SJCRH30 (cell line): ENCODE measurements at regions not wholly inside any gene's neighbourhood (a gene's known extent, or its start where the extent isn't known, plus 50 kb on each side); places are given as distances from the start of the nearest gene placed in this dataset.

Experiments used
- DNase-seq, 2 experiments: peaks; one replicate each; pipeline ENCODE4 v3.0.0-alpha.2; 2015 to 2020
- H3K27ac ChIP-seq: fragments of 250-450 bp; sonication (Bioruptor Pico); 2 replicates; pipeline ENCODE4 v1.5.1; 2020; ENCODE audit warnings: mild to moderate bottlenecking, moderate library complexity
- H3K27me3 ChIP-seq: fragments of 250-450 bp; sonication (Bioruptor Pico); 2 replicates; pipeline ENCODE4 v1.5.1; 2020; ENCODE audit warnings: mild to moderate bottlenecking, moderate library complexity
- H3K36me3 ChIP-seq: fragments of 250-450 bp; sonication (Bioruptor Pico); 2 replicates; pipeline ENCODE4 v1.5.1; 2020; ENCODE audit warnings: mild to moderate bottlenecking, moderate library complexity
- H3K4me1 ChIP-seq: fragments of 250-450 bp; sonication (Bioruptor Pico); 2 replicates; pipeline ENCODE4 v1.5.1; 2020; ENCODE audit warnings: mild to moderate bottlenecking, moderate library complexity
- H3K4me3 ChIP-seq: fragments of 250-450 bp; sonication (Bioruptor Pico); 2 replicates; pipeline ENCODE4 v1.5.1; 2020; ENCODE audit warnings: mild to moderate bottlenecking, moderate library complexity
- H3K9me3 ChIP-seq: fragments of 250-450 bp; sonication (Bioruptor Pico); replicated peaks from 2 replicates; pipeline ENCODE4 v1.5.1; 2020; ENCODE audit warnings: mild to moderate bottlenecking, moderate library complexity

- H3K4me1 ChIP-seq: no peaks in the 10 kb centered on the region
- no peaks in the 10 kb centered on the region for H3K27me3 ChIP-seq
- no peak overlapping the region for H3K4me3 ChIP-seq
- H3K9me3 ChIP-seq: no peaks in the 10 kb centered on the region
- no peak overlapping the region for H3K27ac ChIP-seq
- DNase-seq: no peak
- no peaks in the 10 kb centered on the region for H3K36me3 ChIP-seq
These were observed 74.2 kb upstream of the TMEM260 start for GRCh38 chr14:56505361-56505760.

GRCh38 chr14:56512521-56512920 is 67.1 kb upstream of the TMEM260 start:
- Histone ChIP-seq H3K27me3 (no peaks in the 10 kb centered on the region), H3K4me3 (no peak overlapping the region), H3K4me1 (peaks cover 5% of the 10 kb centered on the region; the same call in 1 of the 2 replicates), H3K36me3 (no peaks in the 10 kb centered on the region), H3K9me3 (no peaks in the 10 kb centered on the region), H3K27ac (no peak overlapping the region)
- peak in 1 of 2 experiments; percentile 46 for DNase-seq

- Histone ChIP-seq H3K4me3 (no peak overlapping the region), H3K4me1 (peaks cover 5% of the 10 kb centered on the region; the same call in 1 of the 2 replicates), H3K27ac (no peak overlapping the region), H3K9me3 (no peaks in the 10 kb centered on the region), H3K27me3 (no peaks in the 10 kb centered on the region), H3K36me3 (no peaks in the 10 kb centered on the region)
- DNase-seq: peak in 1 of 2 experiments; percentile 4
These were observed 64.8 kb upstream of the TMEM260 start for GRCh38 chr14:56514663-56515371.

- Histone ChIP-seq H3K4me1 (peaks cover 5% of the 10 kb centered on the region; the same call in 1 of the 2 replicates), H3K36me3 (no peaks in the 10 kb centered on the region), H3K27ac (no peak overlapping the region), H3K9me3 (no peaks in the 10 kb centered on the region), H3K27me3 (no peaks in the 10 kb centered on the region), H3K4me3 (no peak overlapping the region)
- DNase-seq: no peak
These were observed 63.9 kb upstream of the TMEM260 start for GRCh38 chr14:56515739-56516138.

GRCh38 chr14:56522403-56522802 is 57.2 kb upstream of the TMEM260 start:
- H3K27me3 ChIP-seq: no peaks in the 10 kb centered on the region
- H3K4me3 ChIP-seq: no peak overlapping the region
- no peaks in the 10 kb centered on the region for H3K9me3 ChIP-seq
- no peaks in the 10 kb centered on the region for H3K36me3 ChIP-seq
- H3K4me1 ChIP-seq: no peaks in the 10 kb centered on the region
- H3K27ac ChIP-seq: no peak overlapping the region
- DNase-seq: no peak

- no peaks in the 10 kb centered on the region for H3K36me3 ChIP-seq
- no peak overlapping the region for H3K4me3 ChIP-seq
- H3K9me3 ChIP-seq: no peaks in the 10 kb centered on the region
- H3K27ac ChIP-seq: no peak overlapping the region
- H3K4me1 ChIP-seq: no peaks in the 10 kb centered on the region
- DNase-seq: no peak
- H3K27me3 ChIP-seq: no peaks in the 10 kb centered on the region
These were observed 54.5 kb upstream of the TMEM260 start for GRCh38 chr14:56524971-56525677.

- H3K4me3 ChIP-seq: no peak overlapping the region
- DNase-seq: no peak
- H3K27me3 ChIP-seq: no peaks in the 10 kb centered on the region
- H3K9me3 ChIP-seq: no peaks in the 10 kb centered on the region
- no peaks in the 10 kb centered on the region for H3K36me3 ChIP-seq
- no peaks in the 10 kb centered on the region for H3K4me1 ChIP-seq
- H3K27ac ChIP-seq: no peak overlapping the region
These were observed 50.7 kb upstream of the TMEM260 start for GRCh38 chr14:56528927-56529326.
